NCI-H1092 (cell line): ENCODE measurements at regions not wholly inside any gene's neighbourhood (a gene's known extent, or its start where the extent isn't known, plus 50 kb on each side); places are given as distances from the start of the nearest gene placed in this dataset.
"Not testable (repeated sequence)": the region's sequence is repeated elsewhere in the genome, so short reads cannot be mapped to it uniquely, and the experiment has no call there.

Source experiments
- DNase-seq: peaks from one replicate; lab custom pipeline; 2025; lab: John Stamatoyannopoulos, UW

- DNase-seq, result no peak
Observed at GRCh38 chr15:77909182-77909940, 168.2 kb downstream of the TBC1D2B start.

DNA sequence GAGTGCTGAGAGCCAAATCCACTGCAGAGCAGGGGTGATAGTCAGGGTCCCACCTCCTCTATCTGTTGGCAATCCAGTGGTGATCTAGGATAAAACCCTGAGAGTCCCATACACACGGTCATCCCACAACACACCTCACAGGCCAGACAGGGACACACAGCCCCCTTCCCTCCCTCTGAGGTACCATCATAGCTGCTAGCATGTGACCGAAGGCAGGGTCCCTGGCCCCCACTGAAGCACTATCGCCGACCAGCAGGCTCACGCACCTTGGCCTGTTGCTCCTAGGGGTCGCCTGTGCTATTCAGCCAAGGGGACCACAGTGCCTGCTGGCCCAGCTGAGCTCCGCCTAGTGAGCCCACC lies 168.8 kb downstream of the TBC1D2B start:
- DNase-seq, result not testable (repeated sequence)

DNA sequence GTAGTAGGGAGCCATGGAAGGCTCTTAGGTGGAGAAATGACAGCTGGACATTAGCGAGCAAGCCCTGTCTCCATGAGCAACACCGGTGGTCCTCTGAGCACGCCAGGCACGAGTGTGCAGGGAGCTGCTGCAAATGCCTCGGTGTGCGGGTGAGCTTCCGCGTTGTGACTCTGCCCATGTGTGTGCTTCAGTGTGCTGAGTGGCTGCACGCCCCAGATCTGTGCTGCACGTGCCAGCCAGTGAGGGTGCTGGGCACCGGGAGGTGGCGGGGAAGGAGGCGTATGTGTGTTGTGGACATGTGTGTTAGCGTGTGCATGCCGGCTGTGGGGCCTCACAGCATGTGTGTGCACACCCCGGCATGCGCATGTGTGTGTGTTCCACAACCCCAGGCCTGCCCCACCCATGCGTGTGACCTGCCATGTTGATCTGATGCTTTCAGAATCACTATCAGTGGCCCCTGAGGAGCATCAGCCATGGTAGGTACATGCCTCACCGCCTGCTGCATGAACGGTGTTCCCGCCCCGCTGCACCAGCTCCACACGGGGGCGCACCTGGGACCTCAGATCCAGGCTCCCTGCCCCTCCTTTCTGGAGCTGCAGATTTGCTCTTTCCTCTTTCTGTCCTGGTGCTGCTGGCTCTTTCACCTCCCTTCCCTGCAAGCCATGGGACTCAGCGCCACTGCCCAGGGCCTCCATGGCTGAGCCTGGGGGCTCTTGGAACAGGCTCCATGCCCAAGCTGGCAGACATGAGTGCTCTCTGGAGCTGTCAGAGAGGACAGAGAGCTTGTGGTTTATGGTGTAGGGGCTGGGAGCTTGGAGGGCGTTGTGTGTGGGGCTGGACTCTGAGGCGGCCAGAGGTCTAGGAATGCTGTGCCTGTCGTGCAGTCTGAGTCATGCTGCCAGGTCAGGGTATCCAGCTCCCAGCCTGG lies 169.4 kb downstream of the TBC1D2B start:
- no peak for DNase-seq

- DNase-seq, result not testable (repeated sequence)
Observed at GRCh38 chr15:77906062-77906990, 171.2 kb downstream of the TBC1D2B start.

- DNase-seq, result no peak
Observed at GRCh38 chr15:77905301-77905920, 172.1 kb downstream of the TBC1D2B start.

- no peak for DNase-seq
Observed at GRCh38 chr15:77904901-77905300, 172.6 kb downstream of the TBC1D2B start.

- no peak for DNase-seq
Observed at GRCh38 chr15:77904436-77904821, 173.1 kb downstream of the TBC1D2B start.

DNA sequence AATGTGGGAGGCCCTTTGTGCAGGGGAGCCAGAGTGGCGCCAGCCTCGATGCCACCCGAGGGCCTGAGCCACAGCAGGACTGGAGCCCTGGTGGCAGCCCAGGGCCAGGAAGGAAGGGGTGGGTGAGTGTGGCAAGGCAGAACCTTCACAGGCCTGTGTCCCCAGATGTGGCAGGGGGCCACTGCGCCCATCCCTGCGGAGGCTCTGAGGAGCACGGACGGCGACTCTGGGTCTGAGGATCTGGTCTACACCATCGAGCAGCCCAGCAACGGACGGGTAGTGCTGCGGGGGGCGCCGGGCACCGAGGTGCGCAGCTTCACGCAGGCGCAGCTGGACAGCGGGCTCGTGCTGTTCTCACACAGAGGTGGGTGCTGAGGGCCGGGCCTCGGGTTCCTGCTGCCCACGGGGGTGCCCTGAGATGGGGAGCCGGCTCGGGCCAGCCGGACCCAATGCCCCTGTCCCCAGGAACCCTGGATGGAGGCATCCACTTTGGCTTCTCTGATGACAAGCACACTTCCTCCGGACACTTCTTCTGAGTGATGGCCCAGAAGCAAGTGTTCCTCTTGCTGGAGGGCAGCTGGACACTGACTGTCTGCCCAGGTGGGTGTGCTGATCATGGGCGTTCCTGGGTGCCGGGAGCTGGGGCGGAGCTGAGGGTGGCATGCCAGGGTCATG lies 173.6 kb downstream of the TBC1D2B start:
- not testable (repeated sequence) for DNase-seq

DNA sequence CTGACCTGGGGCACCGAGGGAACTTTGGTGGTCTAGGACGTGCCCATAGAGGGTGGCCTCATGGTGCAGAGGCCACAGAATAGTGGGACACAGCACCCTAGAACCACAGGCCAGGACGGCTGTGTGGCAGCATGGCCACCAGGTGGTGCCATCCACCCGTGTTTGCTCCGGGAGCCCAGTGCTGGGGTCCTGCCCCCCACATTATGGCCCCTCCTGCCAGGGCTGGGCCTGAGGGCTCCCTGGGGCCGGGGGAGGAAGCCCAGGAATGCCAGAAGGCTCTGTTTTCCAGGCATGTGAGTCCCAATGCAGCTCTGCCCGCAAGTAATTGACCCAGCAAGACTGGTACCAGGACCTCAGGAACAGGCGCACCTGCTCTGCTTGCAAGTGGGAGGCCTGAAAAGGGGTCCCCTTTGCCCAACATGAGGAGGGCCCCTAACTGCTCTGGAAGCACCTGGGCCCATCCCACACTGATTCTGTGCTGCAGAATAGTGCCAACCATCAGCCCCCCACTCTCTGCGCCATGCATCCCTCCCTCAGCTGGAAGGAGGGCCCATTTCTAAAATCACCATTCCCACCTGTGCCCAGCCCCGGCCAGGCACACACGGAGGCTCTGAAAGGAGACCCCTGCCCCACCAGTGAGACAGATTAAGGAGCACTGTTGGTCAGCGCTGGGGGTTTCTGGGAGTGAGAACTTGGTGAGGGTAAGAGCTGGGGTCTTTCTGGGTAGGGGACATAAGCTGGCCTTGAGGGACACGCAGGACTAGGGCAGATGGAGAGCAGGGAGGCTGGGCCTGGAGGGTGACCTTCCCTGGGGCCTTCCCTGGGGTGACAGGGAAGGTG lies 174.4 kb downstream of the TBC1D2B start:
- not testable (repeated sequence) for DNase-seq

- no peak for DNase-seq
Observed at GRCh38 chr15:77901921-77902750, 175.4 kb downstream of the TBC1D2B start.

- DNase-seq, result no peak
Observed at GRCh38 chr15:77901251-77901881, 176.1 kb downstream of the TBC1D2B start.

- DNase-seq, result not testable (repeated sequence)
Observed at GRCh38 chr15:77900331-77900963, 177.1 kb downstream of the TBC1D2B start.

GRCh38 chr15:77899776-77900175 lies 177.7 kb downstream of the TBC1D2B start:
- DNase-seq, result not testable (repeated sequence)

GRCh38 chr15:77898811-77899730 lies 178.4 kb downstream of the TBC1D2B start:
- DNase-seq, result no peak

DNA sequence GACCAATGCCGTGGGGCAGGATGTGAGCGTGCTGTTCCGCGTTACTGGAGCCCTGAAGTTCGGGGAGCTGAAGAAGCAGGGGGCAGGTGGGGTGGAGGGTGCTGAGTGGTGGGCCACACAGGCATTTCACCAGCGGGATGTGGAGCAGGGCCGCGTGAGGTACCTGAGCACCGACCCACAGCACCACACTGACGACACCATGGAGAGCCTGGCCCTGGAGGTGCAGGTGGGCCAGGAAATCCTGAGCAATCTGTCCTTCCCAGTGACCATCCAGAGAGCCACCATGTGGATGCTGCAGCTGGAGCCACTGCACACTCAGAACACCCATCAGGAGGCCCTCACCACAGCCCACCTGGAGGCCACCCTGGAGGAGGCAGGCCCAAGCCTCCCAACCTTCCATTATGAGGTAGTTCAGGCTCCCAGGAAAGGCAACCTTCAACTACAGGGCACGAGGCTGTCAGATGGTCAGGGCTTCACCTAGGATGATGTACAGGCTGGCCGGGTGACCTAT lies 179.6 kb downstream of the TBC1D2B start:
- DNase-seq, result no peak

DNA sequence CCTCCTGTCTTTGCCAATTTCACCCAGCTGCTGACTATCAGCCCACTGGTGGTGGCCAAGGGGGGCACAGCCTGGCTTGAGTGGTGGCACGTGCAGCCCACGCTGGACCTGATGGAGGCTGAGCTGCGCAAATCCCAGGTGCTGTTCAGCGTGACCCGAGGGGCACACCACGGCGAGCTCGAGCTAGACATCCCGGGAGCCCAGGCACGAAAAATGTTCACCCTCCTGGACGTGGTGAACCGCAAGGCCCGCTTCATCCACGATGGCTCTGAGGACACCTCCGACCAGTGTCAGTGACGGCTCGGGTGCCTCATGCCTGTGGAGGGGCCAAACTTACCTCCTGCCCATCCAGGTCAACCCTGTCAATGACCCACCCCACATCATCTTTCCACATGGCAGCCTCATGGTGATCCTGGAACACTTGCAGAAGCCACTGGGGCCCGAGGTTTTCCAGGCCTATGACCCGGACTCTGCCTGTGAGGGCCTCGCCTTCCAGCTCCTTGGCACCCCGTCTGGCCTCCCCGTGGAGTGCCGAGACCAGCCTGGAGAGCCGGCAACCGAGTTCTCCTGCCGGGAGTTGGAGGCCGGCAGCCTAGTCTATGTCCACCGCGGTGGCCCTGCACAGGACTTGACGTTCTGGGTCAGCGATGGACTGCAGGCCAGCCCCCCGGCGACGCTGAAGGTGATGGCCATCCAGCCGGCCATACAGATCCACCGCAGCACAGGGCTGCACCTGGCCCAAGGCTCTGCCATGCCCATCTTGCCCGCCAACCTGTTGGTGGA lies 180.2 kb downstream of the TBC1D2B start:
- DNase-seq, result not testable (repeated sequence)
